KBM-7 (cell line): ENCODE measurements at regions not wholly inside any gene's neighbourhood (a gene's known extent, or its start where the extent isn't known, plus 50 kb on each side); places are given as distances from the start of the nearest gene placed in this dataset.
"Not testable (repeated sequence)": the region's sequence is repeated elsewhere in the genome, so short reads cannot be mapped to it uniquely, and the experiment has no call there.

Source experiments
- DNase-seq: peaks from one replicate; pipeline ENCODE4 v3.0.0-alpha.2; 2015
- in situ Hi-C: fragments of 300-500 bp; cut with MboI; formaldehyde crosslinking; loops from 2 replicates; pipeline ENCODE4 v1.14.3; 2020; ENCODE audit warnings: low sequenced_read_pairs, low pct_unique_long_range_greater_than_20kb, mixed read lengths

GRCh38 chr1:143905214-143906179 lies 66.3 kb downstream of the FAM72C start:
- DNase-seq, in situ Hi-C loops: not testable (repeated sequence)

GRCh38 chr1:143904622-143904979 lies 67.2 kb downstream of the FAM72C start:
- in situ Hi-C loops, DNase-seq: not testable (repeated sequence)

DNA sequence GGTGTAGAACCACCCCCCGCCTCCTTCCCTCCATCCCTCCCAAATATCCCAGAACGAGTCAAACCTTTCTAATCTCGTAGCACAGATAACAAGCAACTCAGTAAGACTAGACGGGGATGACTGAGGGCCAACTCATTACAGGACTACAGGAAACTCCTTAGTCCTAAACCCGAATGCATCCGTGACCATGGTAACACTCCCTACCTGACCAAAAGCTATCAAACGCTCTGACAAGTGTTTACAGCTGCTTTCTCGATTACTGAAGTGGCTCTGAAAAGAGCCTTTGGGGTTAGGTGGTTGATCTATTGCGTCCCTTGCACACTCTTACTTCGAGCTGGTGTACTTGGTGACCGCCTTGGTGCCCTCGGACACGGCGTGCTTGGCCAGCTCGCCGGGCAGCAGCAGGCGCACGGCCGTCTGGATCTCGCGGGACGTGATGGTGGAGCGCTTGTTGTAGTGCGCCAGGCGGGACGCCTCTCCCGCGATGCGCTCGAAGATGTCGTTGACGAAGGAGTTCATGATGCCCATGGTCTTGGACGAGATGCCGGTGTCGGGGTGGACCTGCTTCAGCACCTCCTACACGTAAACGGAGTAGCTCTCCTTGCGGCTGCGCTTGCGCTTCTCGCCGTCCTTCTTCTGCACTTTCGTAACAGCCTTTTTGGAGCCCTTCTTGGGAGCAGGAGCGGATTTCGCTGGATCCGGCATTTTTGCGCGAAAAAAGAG lies 67.7 kb downstream of the FAM72C start:
- in situ Hi-C loops, DNase-seq: not testable (repeated sequence)

GRCh38 chr1:143896377-143896776 lies 75.4 kb downstream of the FAM72C start:
- in situ Hi-C loops, DNase-seq: not testable (repeated sequence)

- peak; percentile 77 for DNase-seq
- in situ Hi-C loops, result not testable (repeated sequence)
Measured at GRCh38 chr1:143884932-143885574, 86.7 kb downstream of the FAM72C start.

GRCh38 chr1:143884532-143884931 lies 87.3 kb downstream of the FAM72C start:
- DNase-seq, in situ Hi-C loops: not testable (repeated sequence)

DNA sequence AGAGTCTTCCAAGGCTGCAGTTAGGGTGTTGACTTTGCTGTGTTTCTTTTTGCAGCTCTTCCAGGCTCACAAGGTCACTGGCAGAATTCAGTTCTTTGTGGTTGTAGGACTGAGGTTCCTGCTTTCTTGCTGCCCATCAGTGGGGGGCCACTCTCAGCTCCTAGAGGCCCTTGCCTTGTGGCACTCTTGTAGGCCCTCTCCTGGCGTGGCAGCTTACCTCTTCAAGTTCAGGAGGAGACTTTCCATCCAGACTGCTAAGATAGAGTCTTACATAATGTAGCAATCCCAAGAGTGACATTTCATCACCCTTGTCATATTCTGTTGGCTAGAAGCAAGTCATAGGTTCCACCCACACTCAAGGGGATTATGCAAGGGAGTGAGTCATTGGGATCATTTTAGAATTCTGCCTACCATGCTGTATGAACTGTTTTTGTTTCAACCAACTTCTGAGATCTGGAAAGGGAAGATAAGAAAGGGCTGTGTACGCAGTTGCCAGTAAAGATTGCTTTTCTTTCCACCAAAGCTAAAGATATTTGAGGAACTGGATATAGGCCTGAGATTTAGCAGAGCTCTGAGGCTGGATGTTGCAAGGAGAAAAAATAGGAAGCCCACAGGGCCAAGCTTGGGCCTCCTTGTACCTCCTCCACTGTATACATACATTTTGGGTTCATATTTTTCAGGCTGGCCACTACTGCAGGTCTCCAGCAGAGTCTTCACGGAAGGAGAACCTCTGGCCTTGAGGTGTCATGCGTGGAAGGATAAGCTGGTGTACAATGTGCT lies 91.8 kb downstream of the FAM72C start:
- DNase-seq, in situ Hi-C loops: not testable (repeated sequence)

GRCh38 chr1:143875947-143876346 lies 95.8 kb downstream of the FAM72C start:
- in situ Hi-C loops, DNase-seq: not testable (repeated sequence)

- DNase-seq, in situ Hi-C loops: not testable (repeated sequence)
Measured at GRCh38 chr1:143874625-143875024, 97.2 kb downstream of the FAM72C start.

DNA sequence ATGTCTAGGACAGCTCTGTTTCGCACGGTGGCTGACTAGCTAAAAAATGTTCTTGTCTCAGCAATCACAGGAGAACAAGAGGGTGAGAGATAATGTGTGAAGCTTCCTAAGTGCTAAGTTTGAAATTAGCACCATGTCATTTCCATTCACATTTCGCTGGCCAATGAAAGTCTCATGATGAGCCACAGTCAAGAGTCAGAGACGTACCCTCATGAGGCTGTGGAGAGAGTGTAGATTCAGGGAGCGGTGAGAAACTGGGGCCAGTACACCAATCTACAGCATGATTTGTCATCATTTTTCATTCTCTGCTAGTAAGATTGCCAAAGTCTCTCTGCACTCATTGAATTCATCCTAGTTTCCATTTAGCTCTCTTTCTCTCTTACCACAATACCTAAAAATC lies 98.1 kb downstream of the FAM72C start:
- in situ Hi-C loops, DNase-seq: not testable (repeated sequence)

- DNase-seq, in situ Hi-C loops: not testable (repeated sequence)
Measured at GRCh38 chr1:143870388-143870787, 101.4 kb downstream of the FAM72C start.

DNA sequence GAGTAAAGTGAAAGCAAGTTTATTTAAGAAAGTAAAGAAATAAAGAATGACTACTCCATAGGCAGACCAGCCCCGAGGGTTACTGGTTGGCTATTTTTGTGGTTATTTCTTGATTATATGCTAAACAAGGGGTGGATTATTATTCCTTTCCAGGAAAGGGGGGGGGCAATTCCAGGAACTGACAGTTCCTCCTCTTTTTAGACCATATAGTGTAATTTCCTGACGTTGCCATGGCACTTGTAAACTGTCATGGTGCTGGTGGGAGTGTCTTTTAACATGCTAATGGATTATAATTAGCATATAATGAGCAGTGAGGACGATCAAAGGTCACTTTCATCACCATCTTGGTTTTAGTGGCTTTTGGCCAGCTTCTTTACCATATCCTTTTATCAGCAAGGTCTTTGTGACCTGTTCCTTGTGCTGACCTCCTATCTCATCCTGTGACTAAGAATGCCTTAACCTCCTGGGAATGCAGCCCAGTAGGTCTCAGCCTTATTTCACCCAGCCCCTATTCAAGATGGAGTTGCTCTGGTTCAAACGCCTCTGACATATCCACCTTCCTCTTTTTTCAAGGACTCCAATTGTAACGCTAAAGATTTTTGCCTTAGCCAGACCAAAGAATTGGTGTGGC lies 104.1 kb downstream of the FAM72C start:
- peak; percentile 85 for DNase-seq
- in situ Hi-C loops, result not testable (repeated sequence)

- DNase-seq, in situ Hi-C loops: not testable (repeated sequence)
Measured at GRCh38 chr1:143863901-143864520, 107.8 kb downstream of the FAM72C start.

DNA sequence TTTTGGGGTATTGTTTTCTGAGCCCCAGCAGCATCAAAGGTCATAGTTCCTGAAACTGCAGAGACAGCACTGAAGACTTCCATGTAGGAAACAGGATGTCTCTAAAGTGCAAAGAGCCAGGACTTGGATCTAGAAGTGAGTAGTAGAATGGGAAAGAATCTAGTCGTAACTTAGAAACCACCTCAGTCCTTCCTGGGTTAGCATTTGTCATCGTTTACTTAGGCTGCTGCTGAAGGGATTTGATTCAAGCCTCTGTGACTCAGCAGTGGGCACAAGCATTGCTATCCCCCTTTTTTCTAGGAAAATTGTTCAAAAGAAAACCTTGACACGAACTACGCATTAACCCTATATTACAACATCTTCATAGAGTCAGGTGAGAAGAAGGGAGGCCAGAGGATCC lies 109.1 kb downstream of the FAM72C start:
- DNase-seq, in situ Hi-C loops: not testable (repeated sequence)

DNA sequence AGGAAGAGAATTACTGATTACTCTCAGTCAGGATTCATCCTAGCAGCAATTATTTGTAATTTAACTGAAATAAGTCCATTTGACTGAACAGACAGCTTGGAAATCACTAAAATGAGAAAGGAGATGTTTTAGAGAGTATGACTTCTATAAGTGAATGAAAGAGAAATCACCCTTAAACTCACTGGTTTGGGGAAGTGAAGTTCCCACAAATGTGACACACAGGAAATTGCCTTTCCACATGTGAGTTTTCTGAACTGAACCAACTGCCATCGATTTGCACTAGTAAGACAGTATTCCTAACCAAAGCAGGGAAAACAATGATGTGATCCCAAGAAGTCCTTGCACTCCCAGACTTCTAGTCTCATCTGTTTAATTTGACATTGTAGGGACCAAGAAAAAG lies 110.5 kb downstream of the FAM72C start:
- DNase-seq, result peak; percentile 8

GRCh38 chr1:143855867-143856266 lies 115.9 kb downstream of the FAM72C start:
- in situ Hi-C loops, DNase-seq: not testable (repeated sequence)

More for the DNA sequence above, 110.5 kb downstream of the FAM72C start:
- in situ Hi-C loops, result not testable (repeated sequence)

DNA sequence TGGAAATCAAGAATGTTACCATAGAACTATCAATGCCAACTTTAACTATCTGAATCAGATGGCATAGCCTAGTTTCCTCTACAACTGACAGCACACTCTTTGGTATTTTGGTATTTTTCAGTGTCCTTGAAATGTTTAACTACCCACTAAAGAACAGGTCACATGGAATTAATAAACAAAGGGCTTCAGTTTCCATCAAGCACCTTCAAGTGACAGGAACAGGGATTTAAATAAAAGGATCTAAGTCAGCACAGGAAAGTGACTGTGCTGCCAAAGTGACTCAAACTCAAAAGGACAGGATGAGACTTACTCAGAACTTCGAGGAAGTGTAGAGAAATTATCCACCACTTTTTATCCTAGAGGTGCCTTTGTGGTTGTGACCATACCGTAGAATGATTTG lies 117.7 kb downstream of the FAM72C start:
- DNase-seq, in situ Hi-C loops: not testable (repeated sequence)

- DNase-seq, in situ Hi-C loops: not testable (repeated sequence)
Measured at GRCh38 chr1:143850637-143851036, 121.1 kb downstream of the FAM72C start.
